Neuronal stem cell (in vitro differentiated cells): ENCODE measurements at regions not wholly inside any gene's neighbourhood (a gene's known extent, or its start where the extent isn't known, plus 50 kb on each side); places are given as distances from the start of the nearest gene placed in this dataset.

Source experiments
- DNase-seq: peaks from one replicate; pipeline ENCODE4 v3.0.0-alpha.2; 2013; ENCODE audit warnings: low spot score
- H2AFZ ChIP-seq: one replicate; pipeline ENCODE4 v1.6.1; 2013; ENCODE audit warnings: mild to moderate bottlenecking, low read length, inconsistent platforms
- H2AK5ac ChIP-seq: 2 replicates; pipeline ENCODE4 v1.6.1; 2013; ENCODE audit warnings: low read depth, mild to moderate bottlenecking, inconsistent platforms, low read length, moderate library complexity, mixed read lengths
- H2BK120ac ChIP-seq: 2 replicates; pipeline ENCODE4 v1.6.1; 2013; ENCODE audit warnings: low read depth, mild to moderate bottlenecking, inconsistent platforms, low read length, moderate library complexity, mixed read lengths
- H2BK12ac ChIP-seq: one replicate; pipeline ENCODE4 v1.6.1; 2013; ENCODE audit warnings: low read length, inconsistent platforms
- H2BK15ac ChIP-seq: 2 replicates; pipeline ENCODE4 v1.6.1; 2013; ENCODE audit warnings: mild to moderate bottlenecking, low read length, inconsistent platforms, mixed read lengths
- H2BK5ac ChIP-seq: one replicate; pipeline ENCODE4 v1.6.1; 2013; ENCODE audit warnings: inconsistent platforms, mild to moderate bottlenecking, low read length, moderate library complexity
- H3K14ac ChIP-seq: one replicate; pipeline ENCODE4 v1.6.1; 2013; ENCODE audit warnings: low read length, inconsistent platforms
- H3K18ac ChIP-seq: 2 replicates; pipeline ENCODE4 v1.6.1; 2013; ENCODE audit warnings: low read length, inconsistent platforms
- H3K23ac ChIP-seq: 2 replicates; pipeline ENCODE4 v1.6.1; 2013; ENCODE audit warnings: low read depth, mild to moderate bottlenecking, mixed read lengths, low read length, inconsistent platforms; ENCODE audit not compliant: poor library complexity
- H3K27ac ChIP-seq: replicated peaks from 3 replicates; pipeline ENCODE4 v1.5.1; 2013; ENCODE audit warnings: low read length, inconsistent platforms
- H3K27me3 ChIP-seq, 3 experiments: 2 replicates each; pipeline ENCODE4 v1.6.1; 2013; ENCODE audit warnings: low read length in 3 of 3, mild to moderate bottlenecking in 2 of 3, inconsistent platforms in 1 of 3, low read depth in 1 of 3, mixed read lengths in 1 of 3, moderate library complexity in 1 of 3; ENCODE audit not compliant: control insufficient read depth in 3 of 3, insufficient read depth in 3 of 3
- H3K36me3 ChIP-seq, 2 donors: replicated peaks in 1 of 2; 2 replicates each; pipeline ENCODE4 v1.6.1; 2013; ENCODE audit warnings: low read length in 2 of 2; ENCODE audit not compliant: control insufficient read depth in 2 of 2, insufficient read depth in 2 of 2
- H3K4ac ChIP-seq: 2 replicates; pipeline ENCODE4 v1.6.1; 2013; ENCODE audit warnings: inconsistent platforms, mild to moderate bottlenecking, low read length, moderate library complexity
- H3K4me1 ChIP-seq, 2 donors: 1 replicate in 1 of 2; 2 replicates in 1 of 2; pipeline ENCODE4 v1.6.1; 2013; ENCODE audit warnings: low read length in 2 of 2, low read depth in 1 of 2; ENCODE audit not compliant: control insufficient read depth in 2 of 2, insufficient read depth in 1 of 2
- H3K4me2 ChIP-seq: one replicate; pipeline ENCODE4 v1.6.1; 2013; ENCODE audit warnings: mild to moderate bottlenecking, low read length, inconsistent platforms; ENCODE audit not compliant: insufficient read depth, poor library complexity, severe bottlenecking
- H3K4me3 ChIP-seq, 2 donors: 2 replicates each; pipeline ENCODE4 v1.5.1; 2013; ENCODE audit warnings: low read length in 2 of 2, mild to moderate bottlenecking in 2 of 2, inconsistent platforms in 1 of 2, moderate library complexity in 1 of 2
- H3K79me1 ChIP-seq: one replicate; pipeline ENCODE4 v1.6.1; 2013; ENCODE audit warnings: low read depth, mild to moderate bottlenecking, inconsistent platforms, low read length, moderate library complexity
- H3K9ac ChIP-seq: one replicate; pipeline ENCODE4 v1.6.1; 2013; ENCODE audit warnings: mild to moderate bottlenecking, low read depth, low read length, inconsistent platforms; ENCODE audit not compliant: poor library complexity
- H3K9me3 ChIP-seq, 2 donors: replicated peaks in 1 of 2; 2 replicates each; pipeline versions ENCODE3 to v1.6.1; 2013; ENCODE audit warnings: low read length in 2 of 2, mild to moderate bottlenecking in 2 of 2, inconsistent platforms in 1 of 2, low read depth in 1 of 2, mixed read lengths in 1 of 2, moderate library complexity in 1 of 2; ENCODE audit not compliant: control insufficient read depth in 2 of 2, insufficient read depth in 1 of 2
- H4K8ac ChIP-seq: one replicate; pipeline ENCODE4 v1.6.1; 2013; ENCODE audit warnings: low read depth, mild to moderate bottlenecking, inconsistent platforms, low read length, moderate library complexity
- H4K91ac ChIP-seq: one replicate; pipeline ENCODE4 v1.6.1; 2013; ENCODE audit warnings: low read length, low read depth, mild to moderate bottlenecking, inconsistent platforms; ENCODE audit not compliant: poor library complexity
- WGBS, 2 donors: extraction: QIAGEN DNeasy Blood & Tissue Kit; methylation state at CpG; one replicate each; pipeline ENCODE4 v1.1.7; 2013; ENCODE audit warnings: missing lambda C conversion rate in 2 of 2, mixed read lengths in 1 of 2; ENCODE audit not compliant: insufficient read length in 2 of 2, insufficient replicate concordance in 1 of 2; ENCODE audit errors: extremely low coverage in 2 of 2; 5-methylcytosine and 5-hydroxymethylcytosine counted together

- no CpG with 5 or more reads among the region's 1 CpG for WGBS, 2 donors
- no peaks in the 10 kb centered on the region for H3K4me1 ChIP-seq
- no peak overlapping the region for H2BK120ac ChIP-seq
Measured at GRCh38 chrX:117803463-117803862, 313.1 kb downstream of the KLHL13 start.

GRCh38 chrX:117788339-117788738 is 328.3 kb downstream of the KLHL13 start:
- Histone ChIP-seq H3K4me2 (no peak overlapping the region), H3K9me3 (no peaks in the 10 kb centered on the region), H3K27ac (no peak overlapping the region), H2BK120ac (no peak overlapping the region), H3K4me1 (no peaks in the 10 kb centered on the region), H3K18ac (no peak overlapping the region), H4K8ac (no peak overlapping the region), H3K9ac (no peak overlapping the region), H4K91ac (no peak overlapping the region), H3K4ac (no peak overlapping the region), H2BK5ac (no peak overlapping the region), H2AFZ (no peak overlapping the region), H3K14ac (no peak overlapping the region), H3K4me3 (no peak overlapping the region), H2AK5ac (no peak overlapping the region), H2BK12ac (no peak overlapping the region), H3K27me3 (no peaks in the 10 kb centered on the region), H3K36me3 (no peaks in the 10 kb centered on the region), H2BK15ac (no peak overlapping the region), H3K79me1 (no peaks in the 10 kb centered on the region), H3K23ac (no peak overlapping the region)
- no peak for DNase-seq
- no CpG with 5 or more reads among the region's 2 CpGs for WGBS, 2 donors

More at GRCh38 chrX:117803463-117803862, 313.1 kb downstream of the KLHL13 start:
- H4K91ac ChIP-seq, result no peak overlapping the region
- H3K27me3 ChIP-seq, result no peaks in the 10 kb centered on the region
- no peak for DNase-seq
- H4K8ac ChIP-seq, result no peak overlapping the region
- no peak overlapping the region for H3K4ac ChIP-seq
- no peak overlapping the region for H2AK5ac ChIP-seq
- H3K4me3 ChIP-seq, result no peak overlapping the region
- no peak overlapping the region for H3K23ac ChIP-seq
- no peak overlapping the region for H2BK5ac ChIP-seq
- H3K36me3 ChIP-seq, result no peaks in the 10 kb centered on the region
- H3K79me1 ChIP-seq, result no peaks in the 10 kb centered on the region
- no peak overlapping the region for H2BK12ac ChIP-seq
- H3K9ac ChIP-seq, result no peak overlapping the region
- H3K27ac ChIP-seq, result no peak overlapping the region
- no peak overlapping the region for H3K18ac ChIP-seq
- H3K9me3 ChIP-seq, result no peaks in the 10 kb centered on the region
- no peak overlapping the region for H2AFZ ChIP-seq
- H2BK15ac ChIP-seq, result no peak overlapping the region
- H3K14ac ChIP-seq, result no peak overlapping the region
- H3K4me2 ChIP-seq, result no peak overlapping the region

- Histone ChIP-seq H2BK15ac (no peak overlapping the region), H3K18ac (no peak overlapping the region), H4K8ac (no peak overlapping the region), H3K23ac (no peak overlapping the region), H2BK120ac (no peak overlapping the region), H2AFZ (no peak overlapping the region), H3K14ac (no peak overlapping the region), H3K9ac (no peak overlapping the region), H3K36me3 (no peaks in the 10 kb centered on the region), H3K27ac (no peak overlapping the region), H3K9me3 (no peaks in the 10 kb centered on the region), H3K27me3 (no peaks in the 10 kb centered on the region), H4K91ac (no peak overlapping the region), H3K4me1 (no peaks in the 10 kb centered on the region), H3K4ac (no peak overlapping the region), H3K4me3 (no peak overlapping the region), H2AK5ac (no peak overlapping the region), H2BK5ac (no peak overlapping the region), H2BK12ac (no peak overlapping the region), H3K4me2 (no peak overlapping the region), H3K79me1 (no peaks in the 10 kb centered on the region)
- DNase-seq, result no peak
Measured at GRCh38 chrX:117771384-117771783, 345.2 kb downstream of the KLHL13 start.

GRCh38 chrX:117768861-117769604 is 347.6 kb downstream of the KLHL13 start:
- H4K8ac ChIP-seq, result no peak overlapping the region
- H4K91ac ChIP-seq, result no peak overlapping the region
- H3K79me1 ChIP-seq, result no peaks in the 10 kb centered on the region
- no peak overlapping the region for H3K18ac ChIP-seq
- H3K4me1 ChIP-seq, result no peaks in the 10 kb centered on the region
- no peak overlapping the region for H3K23ac ChIP-seq
- no peak overlapping the region for H3K27ac ChIP-seq
- H3K9ac ChIP-seq, result no peak overlapping the region
- no peak overlapping the region for H2AFZ ChIP-seq
- H3K14ac ChIP-seq, result no peak overlapping the region
- H3K36me3 ChIP-seq, result no peaks in the 10 kb centered on the region
- no peaks in the 10 kb centered on the region for H3K9me3 ChIP-seq
- WGBS, 2 donors, result no CpG with 5 or more reads among the region's 37 CpGs
- H3K4ac ChIP-seq, result no peak overlapping the region
- no peak overlapping the region for H2BK12ac ChIP-seq
- H2BK15ac ChIP-seq, result no peak overlapping the region
- H3K27me3 ChIP-seq, result no peaks in the 10 kb centered on the region
- no peak overlapping the region for H2BK120ac ChIP-seq
- H2AK5ac ChIP-seq, result no peak overlapping the region
- H2BK5ac ChIP-seq, result no peak overlapping the region
- H3K4me3 ChIP-seq, result no peak overlapping the region
- no peak overlapping the region for H3K4me2 ChIP-seq
- DNase-seq, result no peak
